ENCODE measurements at regions not wholly inside any gene's neighbourhood (a gene's known extent, or its start where the extent isn't known, plus 50 kb on each side); places are given as distances from the start of the nearest gene placed in this dataset.
"Not testable (repeated sequence)": the region's sequence is repeated elsewhere in the genome, so short reads cannot be mapped to it uniquely, and the experiment has no call there.

DNA sequence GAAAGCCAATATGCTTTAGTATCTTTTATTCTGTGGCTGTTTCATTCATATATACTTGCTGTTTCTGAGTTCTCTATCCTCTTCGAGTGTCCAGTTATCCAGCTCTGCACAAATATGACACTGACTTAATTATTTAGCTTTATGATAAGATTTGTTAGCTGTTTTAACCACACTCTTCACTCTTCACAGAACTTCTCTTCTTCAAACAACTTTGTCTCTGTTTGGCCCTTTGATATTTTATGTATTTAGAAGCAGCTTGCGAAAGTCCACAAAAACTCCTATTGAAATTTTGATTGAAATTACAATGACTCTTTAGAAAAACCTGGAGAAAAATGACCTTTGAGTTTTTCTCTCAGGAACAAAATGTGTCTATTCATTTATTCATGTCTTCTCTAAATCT is 407.0 kb downstream of the CPS1 start:
- no peak for DNase-seq

DNA sequence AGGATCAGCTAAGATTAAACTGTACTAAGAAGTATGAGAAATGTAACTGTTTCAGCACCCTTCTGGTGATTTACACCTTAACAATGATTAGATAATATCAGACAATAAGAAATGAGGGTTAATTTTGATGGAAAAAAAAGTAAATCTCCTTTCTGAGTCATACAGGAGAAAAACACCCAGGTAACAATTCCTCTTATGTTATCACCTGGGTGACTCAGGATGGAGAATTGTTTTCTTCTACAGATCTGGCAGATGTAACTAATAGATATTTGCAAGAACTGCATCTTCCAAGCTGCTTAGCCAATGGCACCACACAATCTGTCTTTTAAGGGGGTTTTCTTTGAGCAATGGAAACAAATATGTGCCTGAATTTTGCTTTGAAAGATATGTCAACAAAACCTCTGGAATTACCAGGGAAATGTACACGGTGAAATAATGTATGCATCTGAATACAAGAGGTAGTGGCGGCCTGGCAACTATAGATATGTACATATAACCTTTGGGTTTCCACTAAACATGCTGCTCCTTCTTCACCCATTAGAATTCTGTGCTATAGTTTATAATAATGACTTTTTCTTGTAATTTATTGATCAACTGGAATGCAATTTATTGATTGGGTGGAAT is 407.9 kb downstream of the CPS1 start:
- no peak for DNase-seq

DNA sequence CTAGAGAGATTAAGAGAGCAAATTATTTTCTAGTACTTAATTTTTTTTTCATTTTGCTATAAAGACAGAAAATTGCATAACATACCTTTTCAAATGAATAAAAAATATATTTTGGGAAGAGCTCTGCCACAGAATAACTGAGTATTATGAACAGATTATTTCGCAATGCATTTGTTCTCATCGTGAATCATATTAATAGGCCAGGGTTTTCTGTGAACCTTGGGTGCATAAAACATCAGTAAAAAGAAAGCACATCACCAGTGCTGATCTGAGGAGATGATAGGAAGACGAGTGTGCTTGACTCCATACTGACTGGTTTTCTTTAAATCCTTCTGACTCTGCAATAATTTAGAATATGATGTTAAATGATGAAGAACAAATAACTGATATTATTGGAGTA is 409.1 kb downstream of the CPS1 start:
- DNase-seq, result no peak

DNA sequence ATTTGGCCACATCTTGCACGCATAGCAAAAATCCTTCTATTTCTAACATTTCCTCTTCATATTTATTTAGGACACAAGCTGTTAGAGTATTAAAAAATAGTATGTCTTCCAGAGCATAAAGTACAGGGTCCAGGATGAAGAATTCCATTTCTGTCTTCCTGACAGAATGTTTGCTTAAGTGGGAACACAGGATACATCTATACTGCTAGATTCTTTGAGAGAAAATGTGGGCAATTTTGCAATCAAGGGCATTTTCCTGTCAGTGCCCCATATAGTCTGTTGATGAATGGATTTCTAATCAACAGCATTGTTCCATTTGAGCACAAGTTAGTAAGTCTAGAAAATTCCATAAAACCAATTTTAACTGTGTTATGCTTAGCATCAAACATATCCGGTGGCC is 409.9 kb downstream of the CPS1 start:
- DNase-seq, result no peak

DNA sequence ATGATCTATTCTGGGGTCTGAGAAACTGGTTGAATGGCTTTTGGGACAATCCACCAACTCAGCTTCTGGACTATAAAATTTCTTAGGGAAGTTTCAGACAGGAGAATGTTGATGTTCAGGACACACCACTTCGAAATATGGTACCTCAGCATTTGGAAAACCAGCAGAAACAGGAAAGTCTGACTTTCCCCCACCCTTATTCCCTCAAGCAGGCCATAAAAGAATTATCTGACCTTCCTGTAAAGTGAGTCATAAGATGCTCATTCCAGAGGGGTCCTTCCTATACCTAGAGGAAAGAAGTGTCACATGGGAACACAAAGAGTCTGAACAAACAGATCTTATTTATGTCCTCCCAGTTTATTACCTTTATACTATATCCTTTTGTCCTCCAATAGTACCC is 415.0 kb downstream of the CPS1 start:
- DNase-seq, result no peak

DNA sequence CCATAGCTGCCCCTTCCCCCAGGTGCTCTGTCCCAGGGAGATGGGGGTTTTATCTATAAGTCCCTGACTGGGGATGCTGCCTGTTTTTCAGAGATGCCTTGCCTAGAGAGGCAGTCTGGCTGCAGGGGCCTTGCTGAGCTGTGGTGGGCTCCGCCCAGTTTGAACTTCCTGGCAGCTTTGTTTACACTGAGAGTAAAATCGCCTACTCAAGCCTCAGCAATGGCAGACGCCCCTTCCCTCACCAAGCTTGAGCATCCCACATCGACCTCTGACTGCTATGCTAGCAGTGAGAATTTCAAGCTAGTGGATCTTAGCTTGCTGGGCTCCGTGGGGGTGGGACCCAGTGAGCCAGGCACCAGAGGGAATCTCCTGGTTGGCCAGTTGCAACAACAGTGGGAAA is 430.4 kb downstream of the CPS1 start:
- DNase-seq, result not testable (repeated sequence)

DNA sequence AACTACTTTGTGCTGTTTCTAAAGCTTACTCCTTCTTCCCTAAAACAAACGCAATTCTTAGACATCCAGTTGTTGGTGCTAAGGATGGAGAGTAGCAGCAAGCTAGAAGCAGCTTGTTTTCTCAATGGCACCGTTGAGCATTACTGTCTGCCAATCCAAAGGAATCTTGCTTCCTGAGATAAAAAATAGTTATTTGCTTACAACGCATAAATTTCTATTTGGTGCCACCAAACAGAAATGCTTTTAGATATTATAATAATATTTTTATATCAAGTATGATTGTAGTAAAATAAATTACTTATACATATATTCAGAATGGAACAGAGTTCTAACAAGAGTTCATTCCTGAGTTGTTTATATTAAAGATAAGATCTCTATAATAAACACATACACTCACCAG is 434.7 kb downstream of the CPS1 start:
- no peak for DNase-seq

DNA sequence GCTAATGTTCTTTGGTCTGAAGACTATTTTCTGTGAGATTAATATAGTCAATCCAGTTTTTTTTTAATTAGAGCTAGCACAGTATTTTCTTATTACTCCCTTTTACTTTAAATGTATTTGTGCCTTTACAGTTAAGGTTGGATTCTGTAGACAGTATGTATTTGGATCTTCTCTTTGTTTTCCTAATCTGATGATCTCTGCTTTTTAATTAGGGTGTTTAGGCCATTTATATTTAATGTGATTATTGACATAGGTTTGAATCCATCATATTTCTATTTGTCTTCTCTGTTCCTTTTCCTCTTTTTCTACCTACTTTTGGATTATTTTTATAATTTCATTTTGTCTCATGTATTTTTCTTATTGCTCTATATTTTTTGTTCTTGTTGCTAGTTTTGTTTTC is 437.7 kb downstream of the CPS1 start:
- no peak for DNase-seq

DNA sequence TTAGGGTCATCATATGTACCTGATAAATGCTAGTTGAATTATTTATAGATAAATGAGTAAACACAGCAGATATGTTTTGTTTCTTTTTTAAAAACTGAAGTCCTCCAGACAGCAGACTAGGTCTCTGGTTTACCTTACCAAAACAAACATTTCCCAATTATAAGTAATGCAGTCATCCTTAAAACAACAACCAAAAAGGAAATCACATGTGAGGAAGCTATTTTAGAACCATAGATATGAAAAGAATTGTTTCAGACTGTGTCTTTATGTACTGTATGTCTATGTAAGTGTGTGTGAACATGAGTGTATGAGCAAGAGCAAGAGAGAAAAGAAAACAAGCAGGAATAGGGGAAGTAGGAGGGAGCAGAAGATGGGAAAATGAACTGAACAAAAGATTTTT is 441.0 kb downstream of the CPS1 start:
- DNase-seq, result no peak

DNA sequence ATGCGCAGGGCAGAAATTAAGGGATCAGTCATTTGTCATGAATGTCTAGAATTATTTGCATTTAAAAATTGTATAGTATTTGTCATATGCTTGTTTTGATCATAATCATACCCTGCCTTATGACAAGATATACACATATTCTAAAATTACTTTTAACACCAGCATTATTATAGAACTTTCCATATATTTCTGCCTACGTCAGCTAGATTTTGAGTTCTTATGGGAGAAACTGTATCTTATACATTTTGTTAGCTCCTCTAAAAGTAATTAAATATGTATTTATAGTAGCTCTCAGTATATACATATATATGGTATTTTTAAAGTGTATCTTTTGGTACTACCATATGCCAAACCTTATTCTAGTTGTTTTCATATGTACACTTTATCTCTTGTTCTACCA is 441.9 kb downstream of the CPS1 start:
- no peak for DNase-seq

DNA sequence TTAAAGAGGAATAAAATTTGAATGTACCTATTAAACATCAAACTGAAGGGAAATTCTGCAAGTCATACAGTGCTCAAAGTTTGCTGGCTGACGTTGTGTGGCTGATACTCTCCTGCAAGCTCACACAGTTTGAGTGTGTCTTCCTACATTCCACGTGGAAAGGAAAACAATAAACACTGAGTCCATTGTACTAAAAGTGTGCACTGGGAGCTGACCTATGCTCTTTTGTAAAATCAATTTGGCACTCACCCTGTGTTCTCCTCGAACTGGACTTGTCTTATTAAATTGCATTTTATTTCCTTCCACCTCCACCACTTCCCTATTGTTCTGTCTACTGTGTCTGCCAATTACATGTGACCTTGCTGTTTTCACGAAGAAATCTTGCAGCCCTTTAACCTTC is 458.0 kb downstream of the CPS1 start:
- DNase-seq, result no peak

DNA sequence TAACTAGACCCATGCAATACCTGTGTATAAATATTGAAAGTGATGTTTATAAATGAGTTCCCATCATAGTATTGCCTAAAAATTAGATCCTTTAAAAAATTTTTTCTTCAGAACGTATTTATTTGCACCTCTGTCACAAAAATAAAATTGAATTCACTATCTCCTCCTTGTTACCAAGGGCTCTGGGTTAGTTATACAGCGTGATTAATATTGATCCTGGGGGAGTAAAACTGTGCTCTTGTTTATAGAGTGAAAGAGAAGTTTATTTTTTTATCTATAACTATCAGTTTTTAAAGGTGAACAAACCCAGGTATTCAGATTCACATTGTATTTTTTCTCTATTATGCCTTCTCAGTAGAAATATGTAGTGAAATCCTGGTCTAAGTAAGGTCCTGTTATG is 458.5 kb downstream of the CPS1 start:
- DNase-seq, result no peak

DNA sequence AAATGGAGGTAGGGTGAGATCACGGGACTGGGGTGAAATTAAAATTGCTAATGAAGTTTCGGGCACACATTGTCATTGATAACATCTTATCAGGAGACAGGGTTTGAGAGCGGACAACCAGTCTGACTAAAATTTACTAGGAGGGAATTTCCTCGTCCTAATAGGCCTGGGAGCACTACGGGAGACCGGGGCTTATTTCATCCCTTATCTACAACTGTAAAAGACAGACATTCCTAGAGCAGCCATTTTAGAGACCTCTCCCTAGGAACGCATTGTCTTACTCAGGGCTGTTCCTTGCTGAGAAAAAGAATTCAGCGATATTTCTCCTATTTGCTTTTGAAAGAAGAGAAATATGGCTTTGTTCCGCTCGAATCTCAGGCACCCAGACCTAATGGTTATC is 468.7 kb downstream of the CPS1 start:
- not testable (repeated sequence) for DNase-seq

DNA sequence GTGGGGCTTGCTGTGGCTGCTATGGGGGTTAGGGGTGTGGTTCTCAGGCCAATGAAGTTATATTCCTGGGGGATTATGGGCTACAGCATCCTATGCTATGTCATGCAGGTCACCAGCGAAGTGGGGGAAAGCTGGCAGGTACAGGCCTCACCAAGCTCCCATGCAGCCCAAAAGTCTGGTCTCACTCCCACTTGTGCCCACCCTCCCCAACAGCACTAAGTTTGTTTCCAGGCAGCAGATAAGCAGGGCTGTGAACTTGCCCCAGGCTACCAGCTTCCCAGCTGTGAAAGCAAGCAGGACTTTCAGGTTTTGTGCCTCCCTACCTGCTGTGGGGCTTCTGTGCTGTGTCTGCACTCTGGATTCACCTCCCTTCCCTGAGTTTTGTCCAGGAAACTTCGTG is 469.7 kb downstream of the CPS1 start:
- DNase-seq, result no peak

DNA sequence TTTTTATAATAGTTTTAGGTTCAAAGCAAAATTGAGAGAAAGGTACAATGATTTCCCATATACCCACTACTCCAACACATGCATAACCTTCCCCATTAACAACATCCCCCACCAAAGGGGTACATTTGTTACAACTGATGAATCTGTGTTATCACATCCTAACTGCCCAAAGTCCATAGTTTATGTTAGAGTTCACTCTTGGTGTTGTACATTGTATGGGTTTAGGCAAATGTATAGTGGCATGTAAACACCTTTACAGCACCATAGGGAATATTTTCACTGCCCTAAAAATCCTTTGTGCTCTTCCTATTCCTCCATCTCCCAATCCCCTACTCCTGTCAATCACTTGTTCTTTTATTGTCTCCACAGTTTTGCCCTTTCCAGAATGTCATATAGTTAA is 471.6 kb downstream of the CPS1 start:
- no peak for DNase-seq

DNA sequence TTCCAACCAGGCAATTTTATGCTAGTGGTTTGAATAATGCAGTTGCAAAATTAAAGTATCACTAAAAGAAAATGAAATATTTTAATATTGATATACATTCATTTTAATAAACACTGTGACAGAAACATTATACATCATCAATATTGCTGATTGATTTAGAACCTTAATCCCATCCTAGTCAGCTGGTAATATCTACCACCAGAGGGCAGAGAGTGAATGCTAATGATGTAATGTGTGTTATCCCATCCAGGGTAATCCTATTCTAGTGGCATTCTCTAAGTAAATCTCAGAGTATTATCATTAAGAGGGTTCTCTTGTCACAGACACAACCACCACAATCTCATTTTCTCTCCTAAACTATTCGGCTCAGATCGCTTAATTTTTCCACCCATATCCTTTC is 477.4 kb downstream of the CPS1 start:
- no peak for DNase-seq

DNA sequence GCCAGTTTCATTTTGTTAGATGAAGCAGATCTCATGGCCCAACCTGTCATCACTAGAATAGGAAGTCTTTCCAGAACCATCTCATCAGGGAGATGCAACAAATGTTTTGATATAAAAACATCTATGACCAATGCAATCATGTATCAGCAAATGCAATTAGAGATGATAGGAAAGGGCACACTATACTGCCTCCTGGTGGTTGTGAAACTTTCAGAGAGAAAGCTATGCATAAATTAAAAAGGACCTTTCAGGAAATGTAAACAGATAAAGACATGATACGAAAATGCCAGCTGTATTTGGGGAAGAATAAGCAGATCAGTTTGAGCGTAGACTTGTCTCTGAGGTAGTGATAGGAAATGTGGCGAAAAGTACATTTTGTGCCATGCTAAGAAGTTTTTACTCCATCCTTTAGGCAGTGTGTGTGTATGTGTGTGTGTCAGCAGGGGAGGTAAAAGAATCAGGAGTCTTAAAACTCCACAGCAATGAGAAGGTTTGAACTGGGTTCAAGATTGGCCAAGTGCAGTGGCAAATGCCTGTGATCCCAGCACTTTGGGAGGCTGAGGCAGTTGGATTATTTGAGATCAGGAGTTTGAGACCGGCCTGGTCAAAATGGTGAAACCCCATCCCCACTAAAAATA is 479.3 kb downstream of the CPS1 start:
- no peak for DNase-seq

DNA sequence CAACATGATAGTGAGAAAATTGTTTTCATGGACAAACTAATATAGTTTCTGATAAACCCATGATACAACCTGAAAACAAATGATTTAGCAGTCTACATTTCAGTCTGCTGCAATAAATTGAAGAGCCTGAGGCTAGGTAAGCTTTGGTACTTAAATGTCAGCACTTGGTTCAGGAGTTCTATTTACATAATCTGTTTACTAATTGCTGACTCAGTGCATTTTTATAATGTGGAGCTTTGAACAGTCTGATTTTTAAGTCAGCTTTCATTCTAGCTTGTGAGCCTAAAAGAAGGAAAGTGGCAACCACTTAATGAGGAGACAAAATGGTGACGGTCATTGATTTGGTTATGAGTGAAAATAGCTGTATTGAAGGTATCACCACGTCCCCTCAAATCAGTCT is 488.6 kb downstream of the CPS1 start:
- DNase-seq, result no peak

DNA sequence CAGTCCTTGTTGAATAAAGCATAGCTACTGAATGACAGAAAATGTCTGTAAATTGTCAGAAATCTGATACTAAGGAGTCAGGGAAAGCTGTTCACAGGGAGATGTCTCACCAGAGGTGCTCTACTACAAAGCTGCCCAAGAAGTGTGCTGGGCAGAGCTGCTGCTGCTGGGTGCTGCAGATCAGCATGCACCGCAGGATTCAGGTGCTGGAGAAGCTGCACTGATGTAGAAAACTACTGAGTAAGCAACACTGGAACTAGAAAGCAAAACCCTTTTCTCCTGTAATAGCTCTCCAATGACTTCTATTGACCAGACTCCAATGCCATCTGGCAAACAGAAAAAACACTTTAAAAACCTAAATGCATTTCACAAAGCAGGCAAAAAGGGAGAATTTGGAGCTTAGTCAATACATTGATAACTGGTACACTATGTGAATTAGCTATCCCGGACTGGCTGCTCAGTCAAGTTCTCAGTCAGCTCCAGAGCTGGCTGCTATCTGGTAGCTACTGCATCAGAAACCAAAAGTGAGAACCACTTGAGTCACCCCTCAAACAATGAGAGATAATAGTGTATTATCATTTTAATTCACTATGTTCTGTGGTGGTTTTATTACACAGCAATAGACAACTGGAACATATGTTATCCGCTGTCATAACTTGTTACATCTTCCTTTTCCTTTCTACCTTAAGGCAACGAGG is 493.1 kb downstream of the CPS1 start:
- no peak for DNase-seq

DNA sequence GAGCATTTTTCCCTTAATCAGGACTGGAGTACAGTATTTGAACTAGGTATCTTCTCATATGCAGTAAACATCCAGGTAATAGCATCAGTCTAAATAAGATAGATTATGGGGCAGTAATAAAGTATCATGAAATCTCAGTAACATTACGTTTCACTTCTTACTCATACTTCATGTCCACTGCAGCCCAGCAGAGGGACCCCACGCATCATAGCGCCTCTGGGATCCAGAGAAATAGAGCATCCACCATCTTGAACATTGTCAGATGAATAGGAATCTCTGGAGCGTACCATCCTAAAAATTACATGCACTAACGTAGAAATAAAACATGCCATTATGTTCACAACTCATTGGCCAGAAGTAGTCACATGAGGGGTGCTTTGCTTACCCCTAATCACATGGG is 499.0 kb downstream of the CPS1 start:
- DNase-seq, result no peak

DNA sequence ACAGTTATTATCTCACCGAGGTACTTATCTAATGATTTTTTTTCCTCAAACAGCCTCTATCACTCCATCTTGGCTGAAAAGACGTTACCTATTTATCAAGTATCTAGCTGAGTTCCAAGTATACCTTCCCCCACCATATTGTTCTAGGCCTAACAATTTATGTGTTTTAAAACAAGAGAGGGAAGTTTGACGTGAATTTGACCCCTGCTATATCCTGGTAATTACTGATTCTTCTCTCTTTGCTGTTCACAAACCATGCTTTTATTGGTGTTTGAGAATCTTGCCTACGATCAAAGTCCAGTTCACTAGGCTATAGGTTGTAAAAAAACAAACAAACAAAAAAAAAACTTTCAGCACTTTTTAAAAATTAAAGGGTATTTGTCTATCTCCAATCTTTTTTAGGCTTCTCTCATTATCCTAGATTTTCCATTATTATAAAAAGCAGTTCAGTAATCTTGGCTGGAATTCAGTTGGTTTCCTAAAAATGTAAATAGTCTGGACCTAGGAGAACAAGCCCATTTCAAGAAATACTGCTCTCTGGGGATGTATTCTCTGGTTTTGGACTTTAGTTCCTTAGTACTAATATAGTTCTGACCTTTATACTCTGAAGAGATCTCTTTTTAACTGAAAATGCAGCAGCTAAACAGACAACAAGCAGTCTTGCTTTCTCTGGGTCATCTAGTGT is 505.4 kb downstream of the CPS1 start:
- DNase-seq, result no peak

DNA sequence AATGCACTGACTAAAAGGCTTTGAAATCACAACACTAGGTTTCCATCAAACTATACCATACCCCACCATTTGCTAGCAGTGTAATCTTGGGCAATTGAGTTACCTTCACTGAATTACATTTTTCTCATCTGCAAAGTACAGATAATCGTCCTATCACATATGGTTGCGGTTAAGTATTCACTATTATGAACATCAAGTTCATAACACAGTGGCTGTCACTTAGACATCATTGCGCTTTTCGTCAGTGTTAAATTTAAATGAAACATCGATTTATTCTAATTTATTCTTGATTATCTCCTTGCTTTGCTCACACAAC is 505.9 kb downstream of the CPS1 start:
- no peak for DNase-seq

DNA sequence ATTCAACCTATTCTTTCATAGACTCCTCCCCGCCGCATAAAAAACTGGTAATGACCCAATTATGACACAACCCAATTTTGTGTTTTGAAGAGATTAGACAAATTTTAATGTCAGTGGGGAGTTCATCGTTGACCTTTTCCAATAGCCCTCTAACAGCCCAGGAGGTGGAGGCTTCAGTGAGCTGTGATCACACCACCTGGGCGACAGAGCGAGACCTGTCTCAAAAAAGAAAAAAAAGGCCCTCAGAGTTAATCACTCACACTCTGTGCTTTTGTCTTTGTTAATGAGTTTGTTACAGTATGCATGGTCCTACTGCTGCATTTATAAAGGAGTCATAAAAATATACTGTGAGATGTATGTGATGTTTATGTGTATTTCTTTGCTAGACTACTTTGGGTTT is 510.6 kb downstream of the CPS1 start:
- no peak for DNase-seq

DNA sequence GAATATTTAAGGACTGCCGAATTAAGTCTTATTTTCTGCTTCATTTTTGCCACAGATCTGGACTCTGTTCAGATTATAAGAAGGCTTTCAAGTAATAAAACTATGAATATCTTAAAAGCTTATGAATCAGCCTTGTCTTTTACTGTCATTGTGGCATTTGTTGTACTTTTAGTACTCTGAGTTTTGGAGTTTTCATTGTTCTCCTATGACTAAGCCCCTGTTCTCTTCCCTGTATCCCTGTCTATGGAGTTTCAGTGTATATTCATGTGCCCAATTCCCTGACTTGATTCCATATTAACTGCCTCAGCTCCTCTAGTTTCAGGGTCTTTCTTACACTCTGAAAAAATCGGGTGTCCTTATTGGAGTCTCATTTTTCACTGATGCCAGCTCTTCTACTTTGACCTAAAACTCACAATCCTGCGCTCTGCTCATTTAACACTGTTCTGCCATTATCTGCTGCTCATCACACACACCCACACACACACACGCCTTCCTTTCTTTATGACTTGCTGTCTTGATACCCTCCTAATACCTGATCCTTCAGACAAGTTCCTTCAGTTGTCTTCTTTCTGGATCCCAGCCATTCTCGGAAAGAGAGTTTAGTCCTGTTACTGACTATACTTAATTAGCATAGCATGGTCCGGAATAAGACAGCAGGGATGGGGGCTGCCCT is 511.8 kb downstream of the CPS1 start:
- no peak for DNase-seq

Data from activated T-cell treated with anti-CD3 and anti-CD28 coated beads, Interleukin-2, amount 50 U/mL, for 1 hour (primary cell).